Right cardiac atrium (tissue), 5 donors: ENCODE measurements at regions not wholly inside any gene's neighbourhood (a gene's known extent, or its start where the extent isn't known, plus 50 kb on each side); places are given as distances from the start of the nearest gene placed in this dataset.

Source experiments
- ATAC-seq, 2 donors: fragments of 200-7000 bp; cut with Tn5 transposase; one replicate each; pipeline versions ENCODE4 v1.8.0 to v1.9.1; 2020; ENCODE audit warnings: moderate library complexity in 2 of 2, mild to moderate bottlenecking in 1 of 2
- DNase-seq, 3 donors: peaks; one replicate each; pipeline ENCODE4 v3.0.0-alpha.2; 2020
- H3K27ac ChIP-seq: one replicate; pipeline ENCODE4 v1.5.1; 2013; ENCODE audit warnings: mild to moderate bottlenecking, low read length, control low read depth, moderate library complexity
- H3K27me3 ChIP-seq: one replicate; pipeline ENCODE4 v1.6.1; 2013; ENCODE audit not compliant: control insufficient read depth, insufficient read depth
- H3K4me1 ChIP-seq: one replicate; pipeline ENCODE4 v1.6.1; 2013; ENCODE audit warnings: low read length; ENCODE audit not compliant: control insufficient read depth, insufficient read depth
- H3K4me3 ChIP-seq: one replicate; pipeline ENCODE4 v1.5.1; 2013; ENCODE audit warnings: low read length, control low read depth
- H3K9me3 ChIP-seq: one replicate; pipeline ENCODE4 v1.6.1; 2013; ENCODE audit warnings: low read length; ENCODE audit not compliant: control insufficient read depth
- WGBS: extraction: QIAGEN DNeasy Blood & Tissue Kit; methylation state at CpG from one replicate; pipeline ENCODE4 v1.1.7; 2013; 5-methylcytosine and 5-hydroxymethylcytosine counted together
- intact Hi-C, 4 donors: fragments of 100-400 bp; cut with DNase I; formaldehyde crosslinking; loops; one replicate each; pipeline versions ENCODE4 v1.11.0 to v1.14.0; 2022 to 2023
- donor health status: healthy with polysubstance abuse.
- donor health status: DM: no; HTN: yes; CAD: no.
- donor health status: DM: no; HTN: no; CAD: no.
- donor health status: DM: no; HTN: yes; CAD: no; lungs with severe emphysema.
- donor health status: DM: yes; HTN: yes; CAD: no.

- DNase-seq (no peak), ATAC-seq (no peak)
- 82% methylated on average over 12 of the region's 12 CpGs for WGBS
- intact Hi-C loops, result no loop called here
- Histone ChIP-seq H3K4me1 (no peaks in the 10 kb centered on the region), H3K27ac (no peak overlapping the region), H3K27me3 (no peaks in the 10 kb centered on the region), H3K4me3 (no peak overlapping the region), H3K9me3 (no peaks in the 10 kb centered on the region)
Observed at GRCh38 chr22:47250995-47251765, 488.7 kb downstream of the TBC1D22A start.

DNA sequence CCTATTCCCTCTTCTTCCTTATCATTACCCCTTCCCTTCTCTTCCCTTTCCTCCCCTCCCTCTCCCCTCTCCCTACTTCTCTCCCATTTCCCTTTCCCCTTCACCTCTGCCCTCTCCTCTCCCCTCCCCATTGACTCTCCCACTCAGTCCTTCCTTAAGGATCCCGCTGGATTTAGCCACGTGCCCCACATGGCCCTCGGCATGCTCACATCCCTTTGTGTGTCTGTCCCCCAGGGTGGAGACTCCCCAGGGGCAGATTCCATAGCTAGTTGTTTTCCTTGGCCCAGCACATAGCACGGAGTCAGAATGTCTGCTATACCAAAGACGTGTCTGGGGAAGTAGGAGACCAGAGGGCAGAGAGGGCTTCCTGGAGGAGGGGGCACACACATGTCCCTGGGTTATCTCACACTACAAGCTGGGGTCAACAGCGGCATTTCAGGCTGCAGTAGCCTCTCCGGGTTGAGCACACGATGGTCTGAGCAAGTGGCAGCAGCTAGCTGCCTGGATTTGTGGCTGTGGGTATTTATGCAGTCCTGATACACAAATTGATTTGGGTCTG, 487.0 kb downstream of the TBC1D22A start:
- WGBS, result 38% methylated on average over 8 of the region's 8 CpGs
- no peak for DNase-seq
- H3K4me1 ChIP-seq, result no peaks in the 10 kb centered on the region
- H3K27me3 ChIP-seq, result no peaks in the 10 kb centered on the region
- H3K27ac ChIP-seq, result no peak overlapping the region
- H3K4me3 ChIP-seq, result no peak overlapping the region
- H3K9me3 ChIP-seq, result no peaks in the 10 kb centered on the region
- intact Hi-C loops, result no loop called here
- peak in 1 of 2 donors; percentile 36 for ATAC-seq

DNA sequence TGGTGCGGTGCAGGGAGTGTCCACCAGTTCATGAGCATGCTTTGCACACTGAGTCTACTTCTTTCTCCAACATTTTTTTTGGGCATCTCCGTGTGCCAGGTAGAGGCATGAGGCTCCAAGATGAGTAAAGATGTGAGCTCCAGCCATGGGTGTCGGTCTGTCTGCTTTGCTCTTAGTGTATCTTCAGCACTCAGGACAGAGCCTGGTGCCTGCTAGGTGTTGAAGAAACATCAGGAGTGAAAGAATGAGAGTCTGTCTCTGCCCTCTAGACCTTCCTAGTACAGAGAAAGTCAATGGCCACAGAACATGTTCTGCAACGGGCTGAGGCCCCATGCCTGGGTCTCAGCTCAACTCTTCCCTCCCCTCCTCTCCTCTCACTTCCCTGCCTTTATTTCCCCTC, 486.5 kb downstream of the TBC1D22A start:
- DNase-seq, result no peak
- H3K27me3 ChIP-seq, result no peaks in the 10 kb centered on the region

DNA sequence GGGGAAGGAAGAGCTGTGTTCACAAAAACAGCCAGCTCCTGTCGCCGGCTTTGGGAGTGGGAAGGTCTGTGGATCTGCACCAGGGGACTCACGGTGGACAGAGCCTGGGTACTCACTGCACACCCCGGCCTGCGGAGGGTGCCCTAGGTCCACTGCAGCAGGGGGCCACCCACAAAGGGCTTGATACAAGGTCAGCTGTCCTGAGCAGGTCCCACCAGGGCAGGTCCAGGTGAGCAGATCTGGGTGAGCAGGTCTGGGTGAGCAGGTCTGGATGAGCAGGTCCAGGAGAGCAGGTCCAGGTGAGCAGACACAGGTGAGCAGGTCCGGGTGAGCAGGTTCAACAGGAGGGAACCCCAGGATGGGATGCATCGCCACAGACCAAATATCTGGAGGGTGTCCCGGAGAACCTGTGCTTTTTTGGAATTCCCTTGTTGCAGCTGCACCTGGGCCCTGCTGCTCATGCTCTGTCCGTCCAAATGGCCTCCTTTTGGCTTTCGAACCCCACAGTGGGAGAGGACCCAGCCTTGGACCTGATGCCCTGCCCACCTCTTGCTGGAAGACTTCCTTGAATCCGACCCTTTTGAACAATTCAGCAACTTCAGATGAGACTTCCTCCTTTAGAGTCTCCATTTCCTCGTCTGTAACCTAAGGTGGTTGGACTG, 485.3 kb downstream of the TBC1D22A start:
- Histone ChIP-seq H3K9me3 (no peaks in the 10 kb centered on the region), H3K4me3 (no peak overlapping the region), H3K27me3 (no peaks in the 10 kb centered on the region), H3K27ac (no peak overlapping the region), H3K4me1 (no peaks in the 10 kb centered on the region)
- DNase-seq, result no peak
- ATAC-seq, result no peak
- WGBS, result 71% methylated on average over 12 of the region's 12 CpGs
- intact Hi-C loops, result no loop called here

More for the DNA sequence above, 486.5 kb downstream of the TBC1D22A start:
- H3K9me3 ChIP-seq, result no peaks in the 10 kb centered on the region
- intact Hi-C loops, result no loop called here
- no peaks in the 10 kb centered on the region for H3K4me1 ChIP-seq
- 71% methylated on average over 4 of the region's 4 CpGs for WGBS
- no peak overlapping the region for H3K27ac ChIP-seq
- H3K4me3 ChIP-seq, result no peak overlapping the region
- no peak for ATAC-seq

- H3K4me3 ChIP-seq, result no peak overlapping the region
- 83% methylated on average over 7 of the region's 7 CpGs for WGBS
- DNase-seq (no peak), ATAC-seq (no peak)
- H3K4me1 ChIP-seq, result no peaks in the 10 kb centered on the region
- intact Hi-C loops, result no loop called here
- no peaks in the 10 kb centered on the region for H3K9me3 ChIP-seq
- no peak overlapping the region for H3K27ac ChIP-seq
- no peaks in the 10 kb centered on the region for H3K27me3 ChIP-seq
Observed at GRCh38 chr22:47245786-47246185, 483.3 kb downstream of the TBC1D22A start.

DNA sequence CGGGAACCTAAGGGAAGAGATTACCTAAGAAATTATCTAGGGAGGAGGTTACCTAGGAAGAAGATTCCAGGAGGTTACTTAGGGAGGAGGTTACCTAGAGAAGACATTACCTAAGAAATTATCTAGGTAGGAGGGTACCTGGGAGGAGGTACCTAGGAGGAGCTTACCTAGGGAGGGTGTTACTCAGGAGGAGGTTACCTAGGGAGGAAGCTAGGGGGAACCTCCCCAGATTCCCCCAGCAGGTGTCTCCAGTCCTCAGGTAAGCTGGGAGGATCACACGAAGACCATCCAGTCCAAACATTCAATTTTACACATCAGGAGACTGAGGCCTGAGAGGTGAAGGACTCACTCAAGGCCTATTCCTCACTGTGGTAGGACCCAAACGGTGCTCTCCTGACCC, 482.8 kb downstream of the TBC1D22A start:
- H3K4me1 ChIP-seq, result no peaks in the 10 kb centered on the region
- intact Hi-C loops, result no loop called here
- H3K4me3 ChIP-seq, result no peak overlapping the region
- ATAC-seq, result no peak
- no peak overlapping the region for H3K27ac ChIP-seq
- no peaks in the 10 kb centered on the region for H3K9me3 ChIP-seq
- no peaks in the 10 kb centered on the region for H3K27me3 ChIP-seq
- DNase-seq, result no peak
- 64% methylated on average over 3 of the region's 3 CpGs for WGBS

DNA sequence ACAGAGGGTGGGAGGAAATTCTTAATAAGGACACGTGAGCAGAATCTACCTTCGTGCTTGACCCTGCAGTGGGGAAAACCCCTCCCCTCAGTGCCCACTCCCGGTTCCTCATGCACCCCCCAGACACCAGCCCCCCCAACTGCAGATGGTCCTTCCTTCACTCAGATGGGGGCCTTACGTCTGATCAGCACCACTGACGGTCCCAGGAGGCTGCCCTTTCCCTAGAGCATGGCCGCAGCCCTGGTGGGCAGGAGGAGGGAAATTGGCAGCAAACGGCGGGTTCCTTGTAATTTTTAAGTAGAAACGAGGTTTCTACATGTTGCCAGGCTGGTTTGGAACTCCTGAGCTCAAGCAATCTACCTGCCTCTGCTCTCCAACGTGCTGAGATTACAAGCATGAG, 477.7 kb downstream of the TBC1D22A start:
- no peaks in the 10 kb centered on the region for H3K27me3 ChIP-seq
- no peaks in the 10 kb centered on the region for H3K4me1 ChIP-seq
- no peak overlapping the region for H3K27ac ChIP-seq
- intact Hi-C loops, result no loop called here
- H3K9me3 ChIP-seq, result no peaks in the 10 kb centered on the region
- no peak overlapping the region for H3K4me3 ChIP-seq
- DNase-seq (no peak), ATAC-seq (no peak)
- 71% methylated on average over 10 of the region's 10 CpGs for WGBS

DNA sequence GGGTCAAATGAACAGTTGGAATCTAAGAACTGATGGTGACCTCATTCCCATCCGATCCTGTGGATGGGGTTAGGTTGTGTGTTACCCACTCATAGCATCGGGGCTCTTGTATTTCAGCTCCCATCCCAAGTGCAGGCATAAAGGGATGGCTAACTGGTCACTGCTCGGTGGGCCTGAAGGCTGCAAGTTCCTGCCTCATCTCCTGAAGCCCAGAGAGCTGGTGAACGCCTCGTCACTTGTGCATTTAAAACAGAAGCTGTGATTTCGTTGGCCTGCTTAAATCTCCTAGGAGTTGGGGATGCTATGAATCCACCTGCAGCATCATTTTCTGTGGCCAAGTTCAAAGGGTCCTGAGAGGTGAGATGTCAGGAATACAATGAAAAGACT, 477.0 kb downstream of the TBC1D22A start:
- no peak overlapping the region for H3K4me3 ChIP-seq
- no peaks in the 10 kb centered on the region for H3K27me3 ChIP-seq
- ATAC-seq (peak; percentile 37 to 38), DNase-seq (no peak)
- intact Hi-C loops, result no loop called here
- H3K27ac ChIP-seq, result no peak overlapping the region
- H3K9me3 ChIP-seq, result no peaks in the 10 kb centered on the region
- WGBS, result 58% methylated on average over 6 of the region's 6 CpGs
- H3K4me1 ChIP-seq, result no peaks in the 10 kb centered on the region

GRCh38 chr22:47238690-47239473, 476.4 kb downstream of the TBC1D22A start:
- Histone ChIP-seq H3K4me1 (no peaks in the 10 kb centered on the region), H3K27ac (no peak overlapping the region), H3K27me3 (no peaks in the 10 kb centered on the region), H3K4me3 (no peak overlapping the region), H3K9me3 (peaks cover under 1% of the 10 kb centered on the region)
- no peak for DNase-seq
- intact Hi-C loops, result no loop called here
- WGBS, result 55% methylated on average over 10 of the region's 10 CpGs
- peak; percentile 22 to 52 for ATAC-seq

GRCh38 chr22:47237890-47238480, 475.5 kb downstream of the TBC1D22A start:
- ATAC-seq (no peak), DNase-seq (no peak)
- intact Hi-C loops, result no loop called here
- 75% methylated on average over 7 of the region's 7 CpGs for WGBS
- H3K27ac ChIP-seq, result no peak overlapping the region
- no peak overlapping the region for H3K4me3 ChIP-seq
- no peaks in the 10 kb centered on the region for H3K27me3 ChIP-seq
- H3K4me1 ChIP-seq, result no peaks in the 10 kb centered on the region
- peaks cover 4% of the 10 kb centered on the region for H3K9me3 ChIP-seq
